NCI-H446 (cell line): ENCODE measurements at regions not wholly inside any gene's neighbourhood (a gene's known extent, or its start where the extent isn't known, plus 50 kb on each side); places are given as distances from the start of the nearest gene placed in this dataset.

ENCODE experiments used
- DNase-seq, 2 experiments: peaks; one replicate each; lab custom pipeline; 2025; lab: John Stamatoyannopoulos, UW

- no peak for DNase-seq
Observed at GRCh38 chr6:167755461-167755860, 71.2 kb upstream of the AFDN start.

- DNase-seq = no peak
Observed at GRCh38 chr6:167756597-167756996, 70.1 kb upstream of the AFDN start.

- DNase-seq = no peak
Observed at GRCh38 chr6:167757249-167757648, 69.5 kb upstream of the AFDN start.

- no peak for DNase-seq
Observed at GRCh38 chr6:167757821-167758220, 68.9 kb upstream of the AFDN start.

GRCh38 chr6:167758309-167759023 is 68.2 kb upstream of the AFDN start:
- DNase-seq = no peak

- no peak for DNase-seq
Observed at GRCh38 chr6:167759206-167759605, 67.5 kb upstream of the AFDN start.

- no peak for DNase-seq
Observed at GRCh38 chr6:167759912-167760311, 66.8 kb upstream of the AFDN start.

- no peak for DNase-seq
Observed at GRCh38 chr6:167760979-167761793, 65.5 kb upstream of the AFDN start.

GRCh38 chr6:167761794-167762258 is 64.9 kb upstream of the AFDN start:
- DNase-seq = no peak

- DNase-seq = no peak
Observed at GRCh38 chr6:167762259-167762962, 64.3 kb upstream of the AFDN start.

GRCh38 chr6:167763056-167763944 is 63.4 kb upstream of the AFDN start:
- DNase-seq = no peak

- no peak for DNase-seq
Observed at GRCh38 chr6:167764215-167764614, 62.5 kb upstream of the AFDN start.

- no peak for DNase-seq
Observed at GRCh38 chr6:167764713-167765479, 61.8 kb upstream of the AFDN start.

- DNase-seq = no peak
Observed at GRCh38 chr6:167766986-167767714, 59.6 kb upstream of the AFDN start.

- DNase-seq = no peak
Observed at GRCh38 chr6:167767715-167768107, 59.0 kb upstream of the AFDN start.

GRCh38 chr6:167768471-167769215 is 58.1 kb upstream of the AFDN start:
- no peak for DNase-seq

- no peak for DNase-seq
Observed at GRCh38 chr6:167769408-167770190, 57.1 kb upstream of the AFDN start.

GRCh38 chr6:167770291-167770955 is 56.3 kb upstream of the AFDN start:
- no peak for DNase-seq
